ENCODE measurements at regions not wholly inside any gene's neighbourhood (a gene's known extent, or its start where the extent isn't known, plus 50 kb on each side); places are given as distances from the start of the nearest gene placed in this dataset.

DNA sequence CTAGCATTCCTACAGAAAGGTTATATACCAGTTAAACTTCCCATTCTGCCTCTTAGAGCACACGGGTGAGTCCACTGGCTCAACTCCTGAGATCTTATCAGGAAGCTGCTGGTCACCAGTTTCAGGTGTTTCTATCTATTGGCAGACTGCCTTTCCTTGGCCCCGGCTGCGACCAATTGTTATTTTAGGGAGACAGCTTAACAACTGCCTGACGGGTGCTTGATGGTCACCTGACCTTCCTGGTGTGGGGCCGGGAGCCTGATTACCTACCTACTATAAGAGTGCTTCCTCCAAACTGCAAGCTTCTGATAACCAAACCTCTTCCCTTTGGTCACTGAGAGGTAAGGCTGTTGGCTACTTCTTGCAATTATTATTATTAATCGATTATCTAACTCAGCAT, 122.1 kb upstream of the XIRP2 start:
- Histone ChIP-seq H3K9me3 (ENCODE audit: low read length) (no peaks in the 10 kb centered on the region), H3K4me3 (ENCODE audit: low read length) (no peak overlapping the region), H3K79me2 (replicated peaks; ENCODE audit: insufficient read depth, low read length) (no peaks in the 10 kb centered on the region), H4K20me1 (ENCODE audit: insufficient read depth) (no peaks in the 10 kb centered on the region), H3K9me2 (ENCODE audit: insufficient read depth, low read length) (no peaks in the 10 kb centered on the region), H3K36me3 (ENCODE audit: insufficient read depth, low read length) (no peaks in the 10 kb centered on the region), H2AFZ (ENCODE audit: low read depth, low read length) (no peak overlapping the region), H3K4me2 (ENCODE audit: low read length) (no peak overlapping the region), H3K9ac (ENCODE audit: low read length) (no peak overlapping the region), H3K27me3 (ENCODE audit: insufficient read depth, low read depth, low read length) (no peaks in the 10 kb centered on the region), H3K27ac (ENCODE audit: low read length) (no peak overlapping the region), H3F3A (ENCODE audit: insufficient read depth, low read length, poor library complexity, severe bottlenecking) (no peaks in the 10 kb centered on the region)
- TF ChIP-seq MXI1 (conservative IDR thresholded peaks at IDR 0.05; ENCODE audit: poor library complexity, severe bottlenecking) (no peak), TAF1 (IDR thresholded peaks at IDR 0.05; ENCODE audit: low read depth) (no peak), EZH2 (IDR thresholded peaks at IDR 0.05; ENCODE audit: borderline replicate concordance, insufficient read depth, low read length, poor library complexity, severe bottlenecking) (no peak), RAD21 (conservative IDR thresholded peaks at IDR 0.05) (no peak), SMC3 (conservative IDR thresholded peaks at IDR 0.05; ENCODE audit: poor library complexity) (no peak)

DNA sequence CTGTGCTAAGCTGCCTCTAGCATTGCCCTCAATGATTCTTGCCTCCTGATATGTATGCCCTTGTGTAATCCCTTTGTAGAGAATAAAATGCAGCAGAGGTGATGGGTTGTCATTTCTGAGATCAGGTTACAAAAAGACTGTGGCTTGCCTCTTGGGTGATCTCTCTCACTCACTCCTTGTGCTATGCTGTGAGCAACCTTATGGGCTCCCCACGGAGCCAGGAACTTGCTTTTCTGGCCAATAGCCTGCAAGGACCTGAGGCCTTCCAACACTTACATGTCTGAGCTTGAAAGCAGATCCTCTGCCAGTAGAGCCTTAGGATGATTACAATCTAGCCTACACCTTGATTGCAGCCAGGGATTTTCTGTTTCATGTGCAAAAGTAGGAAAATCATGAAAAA, 123.1 kb upstream of the XIRP2 start:
- no peaks in the 10 kb centered on the region for H3F3A ChIP-seq (ENCODE audit: insufficient read depth, low read length, poor library complexity, severe bottlenecking)
- H3K4me3 ChIP-seq (ENCODE audit: low read length), result no peak overlapping the region
- H3K9me3 ChIP-seq (ENCODE audit: low read length), result no peaks in the 10 kb centered on the region
- H3K79me2 ChIP-seq (replicated peaks; ENCODE audit: insufficient read depth, low read length), result no peaks in the 10 kb centered on the region
- no peak overlapping the region for H3K9ac ChIP-seq (ENCODE audit: low read length)
- no peaks in the 10 kb centered on the region for H3K36me3 ChIP-seq (ENCODE audit: insufficient read depth, low read length)
- H2AFZ ChIP-seq (ENCODE audit: low read depth, low read length), result no peak overlapping the region
- no peaks in the 10 kb centered on the region for H4K20me1 ChIP-seq (ENCODE audit: insufficient read depth)
- no peak overlapping the region for H3K4me2 ChIP-seq (ENCODE audit: low read length)
- H3K9me2 ChIP-seq (ENCODE audit: insufficient read depth, low read length), result no peaks in the 10 kb centered on the region
- H3K27ac ChIP-seq (ENCODE audit: low read length), result peak overlapping the region; percentile 4
- H3K27me3 ChIP-seq (ENCODE audit: insufficient read depth, low read depth, low read length), result no peaks in the 10 kb centered on the region
- no peak for TF ChIP-seq TAF1 (IDR thresholded peaks at IDR 0.05; ENCODE audit: low read depth)
- TF ChIP-seq EP300 (conservative IDR thresholded peaks at IDR 0.05; ENCODE audit: poor library complexity, severe bottlenecking), result no peak
- no peak for TF ChIP-seq SMC3 (conservative IDR thresholded peaks at IDR 0.05; ENCODE audit: poor library complexity)
- no peak for TF ChIP-seq POLR2AphosphoS5 (IDR thresholded peaks at IDR 0.05)
- TF ChIP-seq MXI1 (conservative IDR thresholded peaks at IDR 0.05; ENCODE audit: poor library complexity, severe bottlenecking), result no peak
- TF ChIP-seq RAD21 (conservative IDR thresholded peaks at IDR 0.05), result no peak
- TF ChIP-seq, protein P1, sequence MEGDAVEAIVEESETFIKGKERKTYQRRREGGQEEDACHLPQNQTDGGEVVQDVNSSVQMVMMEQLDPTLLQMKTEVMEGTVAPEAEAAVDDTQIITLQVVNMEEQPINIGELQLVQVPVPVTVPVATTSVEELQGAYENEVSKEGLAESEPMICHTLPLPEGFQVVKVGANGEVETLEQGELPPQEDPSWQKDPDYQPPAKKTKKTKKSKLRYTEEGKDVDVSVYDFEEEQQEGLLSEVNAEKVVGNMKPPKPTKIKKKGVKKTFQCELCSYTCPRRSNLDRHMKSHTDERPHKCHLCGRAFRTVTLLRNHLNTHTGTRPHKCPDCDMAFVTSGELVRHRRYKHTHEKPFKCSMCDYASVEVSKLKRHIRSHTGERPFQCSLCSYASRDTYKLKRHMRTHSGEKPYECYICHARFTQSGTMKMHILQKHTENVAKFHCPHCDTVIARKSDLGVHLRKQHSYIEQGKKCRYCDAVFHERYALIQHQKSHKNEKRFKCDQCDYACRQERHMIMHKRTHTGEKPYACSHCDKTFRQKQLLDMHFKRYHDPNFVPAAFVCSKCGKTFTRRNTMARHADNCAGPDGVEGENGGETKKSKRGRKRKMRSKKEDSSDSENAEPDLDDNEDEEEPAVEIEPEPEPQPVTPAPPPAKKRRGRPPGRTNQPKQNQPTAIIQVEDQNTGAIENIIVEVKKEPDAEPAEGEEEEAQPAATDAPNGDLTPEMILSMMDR (IDR thresholded peaks at IDR 0.05; ENCODE audit: poor library complexity, severe bottlenecking), result no peak

DNA sequence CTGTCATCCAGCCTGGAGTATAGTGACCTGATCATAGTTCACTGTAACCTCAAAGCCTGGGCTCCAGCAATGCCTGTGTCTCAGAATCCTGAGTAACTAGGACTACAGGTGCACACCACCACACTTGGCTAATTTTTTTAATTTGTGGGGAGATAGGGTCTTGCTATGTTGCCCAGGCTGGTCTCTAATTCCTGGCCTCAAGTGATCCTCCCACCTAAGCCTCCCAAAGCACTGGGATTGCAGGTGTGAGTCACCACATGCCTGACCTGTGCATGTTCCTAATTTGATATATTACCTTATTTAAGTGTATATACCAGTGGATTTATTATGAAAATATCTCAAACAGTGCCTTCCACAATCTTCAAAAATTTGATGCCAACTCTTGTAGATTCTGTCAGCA, 123.6 kb upstream of the XIRP2 start:
- H3K4me2 ChIP-seq (ENCODE audit: low read length), result no peak overlapping the region

More for the DNA sequence above, 123.6 kb upstream of the XIRP2 start:
- H3K9me3 ChIP-seq (ENCODE audit: low read length), result no peaks in the 10 kb centered on the region
- H3K9me2 ChIP-seq (ENCODE audit: insufficient read depth, low read length), result no peaks in the 10 kb centered on the region
- no peaks in the 10 kb centered on the region for H3K27me3 ChIP-seq (ENCODE audit: insufficient read depth, low read depth, low read length)
- H3K36me3 ChIP-seq (ENCODE audit: insufficient read depth, low read length), result no peaks in the 10 kb centered on the region
- TF ChIP-seq MXI1 (conservative IDR thresholded peaks at IDR 0.05; ENCODE audit: poor library complexity, severe bottlenecking) (no peak), TAF1 (IDR thresholded peaks at IDR 0.05; ENCODE audit: low read depth) (no peak), SMC3 (conservative IDR thresholded peaks at IDR 0.05; ENCODE audit: poor library complexity) (no peak), EZH2 (IDR thresholded peaks at IDR 0.05; ENCODE audit: borderline replicate concordance, insufficient read depth, low read length, poor library complexity, severe bottlenecking) (no peak), EP300 (conservative IDR thresholded peaks at IDR 0.05; ENCODE audit: poor library complexity, severe bottlenecking) (no peak), RAD21 (conservative IDR thresholded peaks at IDR 0.05) (no peak), POLR2AphosphoS5 (IDR thresholded peaks at IDR 0.05) (no peak)
- TF ChIP-seq, protein P2, sequence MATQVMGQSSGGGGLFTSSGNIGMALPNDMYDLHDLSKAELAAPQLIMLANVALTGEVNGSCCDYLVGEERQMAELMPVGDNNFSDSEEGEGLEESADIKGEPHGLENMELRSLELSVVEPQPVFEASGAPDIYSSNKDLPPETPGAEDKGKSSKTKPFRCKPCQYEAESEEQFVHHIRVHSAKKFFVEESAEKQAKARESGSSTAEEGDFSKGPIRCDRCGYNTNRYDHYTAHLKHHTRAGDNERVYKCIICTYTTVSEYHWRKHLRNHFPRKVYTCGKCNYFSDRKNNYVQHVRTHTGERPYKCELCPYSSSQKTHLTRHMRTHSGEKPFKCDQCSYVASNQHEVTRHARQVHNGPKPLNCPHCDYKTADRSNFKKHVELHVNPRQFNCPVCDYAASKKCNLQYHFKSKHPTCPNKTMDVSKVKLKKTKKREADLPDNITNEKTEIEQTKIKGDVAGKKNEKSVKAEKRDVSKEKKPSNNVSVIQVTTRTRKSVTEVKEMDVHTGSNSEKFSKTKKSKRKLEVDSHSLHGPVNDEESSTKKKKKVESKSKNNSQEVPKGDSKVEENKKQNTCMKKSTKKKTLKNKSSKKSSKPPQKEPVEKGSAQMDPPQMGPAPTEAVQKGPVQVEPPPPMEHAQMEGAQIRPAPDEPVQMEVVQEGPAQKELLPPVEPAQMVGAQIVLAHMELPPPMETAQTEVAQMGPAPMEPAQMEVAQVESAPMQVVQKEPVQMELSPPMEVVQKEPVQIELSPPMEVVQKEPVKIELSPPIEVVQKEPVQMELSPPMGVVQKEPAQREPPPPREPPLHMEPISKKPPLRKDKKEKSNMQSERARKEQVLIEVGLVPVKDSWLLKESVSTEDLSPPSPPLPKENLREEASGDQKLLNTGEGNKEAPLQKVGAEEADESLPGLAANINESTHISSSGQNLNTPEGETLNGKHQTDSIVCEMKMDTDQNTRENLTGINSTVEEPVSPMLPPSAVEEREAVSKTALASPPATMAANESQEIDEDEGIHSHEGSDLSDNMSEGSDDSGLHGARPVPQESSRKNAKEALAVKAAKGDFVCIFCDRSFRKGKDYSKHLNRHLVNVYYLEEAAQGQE (IDR thresholded peaks at IDR 0.05; ENCODE audit: borderline replicate concordance), result no peak
- TF ChIP-seq, protein P1 (IDR thresholded peaks at IDR 0.05; ENCODE audit: poor library complexity, severe bottlenecking), result no peak
- H2AFZ ChIP-seq (ENCODE audit: low read depth, low read length), result no peak overlapping the region
- H3K4me3 ChIP-seq (ENCODE audit: low read length), result no peak overlapping the region
- H3F3A ChIP-seq (ENCODE audit: insufficient read depth, low read length, poor library complexity, severe bottlenecking), result no peaks in the 10 kb centered on the region
- H3K79me2 ChIP-seq (replicated peaks; ENCODE audit: insufficient read depth, low read length), result no peaks in the 10 kb centered on the region
- no peaks in the 10 kb centered on the region for H4K20me1 ChIP-seq (ENCODE audit: insufficient read depth)
- no peak overlapping the region for H3K9ac ChIP-seq (ENCODE audit: low read length)
- peak overlapping the region; percentile 4 for H3K27ac ChIP-seq (ENCODE audit: low read length)
